Activated B cell treated with CpG ODN at 0.5 μM for 24 hours (primary cell): ENCODE measurements at regions not wholly inside any gene's neighbourhood (a gene's known extent, or its start where the extent isn't known, plus 50 kb on each side); places are given as distances from the start of the nearest gene placed in this dataset.

Source experiments
- ATAC-seq: fragments of 200-7000 bp; cut with Tn5 transposase; one replicate; pipeline ENCODE4 v1.10.0; 2021; ENCODE audit warnings: low read depth, mild to moderate bottlenecking, moderate library complexity
- CTCF ChIA-PET: fragments of 350-600 bp; sonication (Branson Sonifier 250); formaldehyde crosslinking; loops from one replicate; lab custom pipeline; 2021; ENCODE audit warnings: antibody characterized with exemption; lab: Charles Lee
- POLR2A ChIA-PET: fragments of 350-600 bp; sonication (Branson Sonifier 250); formaldehyde crosslinking; loops from one replicate; lab custom pipeline; 2021; ENCODE audit warnings: antibody characterized with exemption; lab: Charles Lee
- DNase-seq: peaks from one replicate; pipeline ENCODE4 v3.0.0; 2022
- H3K27ac Mint-ChIP-seq: one replicate; pipeline ENCODE4 v1.8.0; 2020; ENCODE audit warnings: mixed read lengths
- H3K27me3 Mint-ChIP-seq: one replicate; pipeline ENCODE4 v1.8.0; 2021; ENCODE audit warnings: mixed read lengths
- H3K36me3 Mint-ChIP-seq: one replicate; pipeline ENCODE4 v1.8.0; 2021; ENCODE audit warnings: low read depth, mixed read lengths
- H3K4me1 Mint-ChIP-seq: one replicate; pipeline ENCODE4 v1.8.0; 2021; ENCODE audit warnings: mixed read lengths
- H3K4me3 Mint-ChIP-seq: one replicate; pipeline ENCODE4 v1.8.0; 2020; ENCODE audit warnings: mild to moderate bottlenecking, mixed read lengths
- H3K9me3 Mint-ChIP-seq: one replicate; pipeline ENCODE4 v1.8.0; 2020; ENCODE audit warnings: mixed read lengths
- CTCF ChIP-seq: fragments of 200-600 bp; IDR thresholded peaks from one replicate; pipeline ENCODE4 v1.8.0; 2022; ENCODE audit warnings: antibody characterized with exemption, mild to moderate bottlenecking
- intact Hi-C: fragments of 100-400 bp; cut with micrococcal nuclease; formaldehyde crosslinking; loops from one replicate; pipeline ENCODE4 v1.15.1; 2024

- ChIA-PET CTCF (no interaction called here), POLR2A (no interaction called here)
- no peak overlapping the region for H3K27ac Mint-ChIP-seq
- intact Hi-C loops, result no loop called here
- no peak for TF ChIP-seq CTCF
- peaks cover 4% of the 10 kb centered on the region for H3K9me3 Mint-ChIP-seq
- ATAC-seq (no peak), DNase-seq (no peak)
- H3K4me1 Mint-ChIP-seq, result no peaks in the 10 kb centered on the region
- H3K27me3 Mint-ChIP-seq, result no peaks in the 10 kb centered on the region
- no peaks in the 10 kb centered on the region for H3K36me3 Mint-ChIP-seq
- no peak overlapping the region for H3K4me3 Mint-ChIP-seq
These were observed 352.0 kb downstream of the IRS1 start for GRCh38 chr2:226447338-226448300.

- Mint-ChIP-seq H3K4me1 (no peaks in the 10 kb centered on the region), H3K27ac (no peak overlapping the region), H3K4me3 (no peak overlapping the region), H3K9me3 (no peaks in the 10 kb centered on the region), H3K36me3 (no peaks in the 10 kb centered on the region), H3K27me3 (no peaks in the 10 kb centered on the region)
- DNase-seq (no peak), ATAC-seq (no peak)
- ChIA-PET POLR2A (no interaction called here), CTCF (no interaction called here)
- intact Hi-C loops, result no loop called here
- no peak for TF ChIP-seq CTCF
These were observed 353.1 kb downstream of the IRS1 start for GRCh38 chr2:226446406-226447001.

- no peak overlapping the region for H3K27ac Mint-ChIP-seq
- H3K36me3 Mint-ChIP-seq, result no peaks in the 10 kb centered on the region
- no peaks in the 10 kb centered on the region for H3K27me3 Mint-ChIP-seq
- POLR2A ChIA-PET, result no interaction called here
- no peak for TF ChIP-seq CTCF
- CTCF ChIA-PET, result no interaction called here
- no peak overlapping the region for H3K4me3 Mint-ChIP-seq
- intact Hi-C loops, result no loop called here
- ATAC-seq, result no peak
- DNase-seq, result no peak
- no peaks in the 10 kb centered on the region for H3K4me1 Mint-ChIP-seq
- H3K9me3 Mint-ChIP-seq, result no peaks in the 10 kb centered on the region
These were observed 354.3 kb downstream of the IRS1 start for GRCh38 chr2:226445216-226445861.

GRCh38 chr2:226443112-226443511 lies 356.5 kb downstream of the IRS1 start:
- CTCF ChIA-PET, result interaction anchor here (0.5 kb wide), 1 partner anchor 797 kb away, joined by 3 read pairs; no protein-coding TSS in a partner anchor
- Mint-ChIP-seq H3K27ac (no peak overlapping the region), H3K36me3 (no peaks in the 10 kb centered on the region), H3K4me3 (no peak overlapping the region), H3K4me1 (no peaks in the 10 kb centered on the region), H3K9me3 (no peaks in the 10 kb centered on the region), H3K27me3 (peaks cover 7% of the 10 kb centered on the region)
- DNase-seq (no peak), ATAC-seq (no peak)
- TF ChIP-seq CTCF, result no peak
- intact Hi-C loops, result no loop called here
- POLR2A ChIA-PET, result no interaction called here
